ENCODE measurements at regions not wholly inside any gene's neighbourhood (a gene's known extent, or its start where the extent isn't known, plus 50 kb on each side); places are given as distances from the start of the nearest gene placed in this dataset.
"Not testable (repeated sequence)": the region's sequence is repeated elsewhere in the genome, so short reads cannot be mapped to it uniquely, and the experiment has no call there.

DNA sequence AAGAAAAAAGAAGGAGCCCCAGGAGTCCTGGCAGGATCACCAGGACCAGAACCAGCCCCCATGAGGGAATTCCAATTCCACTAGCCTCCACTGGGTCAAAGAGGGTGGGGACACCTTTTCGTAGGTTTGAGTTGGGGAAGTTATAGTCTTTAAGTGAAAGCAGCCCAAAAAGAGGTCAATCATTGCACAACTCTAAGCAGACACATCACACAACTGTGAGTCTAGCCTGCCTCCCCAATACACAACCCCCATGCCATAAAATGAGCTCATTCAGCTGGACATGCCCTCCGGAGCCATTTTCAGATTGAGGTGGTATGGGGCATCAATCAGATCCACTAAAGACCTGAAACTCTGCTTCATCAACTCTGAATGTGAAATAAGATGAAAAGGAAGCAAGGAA lies 179.9 kb downstream of the NPHP4 start:
- no peak for DNase-seq

DNA sequence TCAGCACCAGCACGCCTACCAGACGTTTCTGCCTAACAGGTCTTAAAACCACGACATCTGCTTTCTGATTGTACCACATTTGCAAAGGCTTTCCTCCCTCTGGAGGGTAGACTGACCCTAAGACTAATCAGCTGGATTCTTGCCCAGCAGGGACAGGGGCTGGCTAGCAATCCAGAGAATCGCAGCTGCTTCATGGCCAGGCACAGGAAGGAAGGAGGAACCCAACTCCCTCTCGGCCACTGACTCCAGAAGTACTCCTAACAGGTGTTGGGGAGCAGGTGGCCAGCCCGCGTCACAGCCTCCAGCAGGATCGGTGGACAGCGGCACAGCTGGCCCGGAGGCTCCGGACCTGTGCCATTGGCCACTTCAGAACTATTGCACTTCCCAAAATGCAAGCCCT lies 180.8 kb downstream of the NPHP4 start:
- DNase-seq, result no peak

DNA sequence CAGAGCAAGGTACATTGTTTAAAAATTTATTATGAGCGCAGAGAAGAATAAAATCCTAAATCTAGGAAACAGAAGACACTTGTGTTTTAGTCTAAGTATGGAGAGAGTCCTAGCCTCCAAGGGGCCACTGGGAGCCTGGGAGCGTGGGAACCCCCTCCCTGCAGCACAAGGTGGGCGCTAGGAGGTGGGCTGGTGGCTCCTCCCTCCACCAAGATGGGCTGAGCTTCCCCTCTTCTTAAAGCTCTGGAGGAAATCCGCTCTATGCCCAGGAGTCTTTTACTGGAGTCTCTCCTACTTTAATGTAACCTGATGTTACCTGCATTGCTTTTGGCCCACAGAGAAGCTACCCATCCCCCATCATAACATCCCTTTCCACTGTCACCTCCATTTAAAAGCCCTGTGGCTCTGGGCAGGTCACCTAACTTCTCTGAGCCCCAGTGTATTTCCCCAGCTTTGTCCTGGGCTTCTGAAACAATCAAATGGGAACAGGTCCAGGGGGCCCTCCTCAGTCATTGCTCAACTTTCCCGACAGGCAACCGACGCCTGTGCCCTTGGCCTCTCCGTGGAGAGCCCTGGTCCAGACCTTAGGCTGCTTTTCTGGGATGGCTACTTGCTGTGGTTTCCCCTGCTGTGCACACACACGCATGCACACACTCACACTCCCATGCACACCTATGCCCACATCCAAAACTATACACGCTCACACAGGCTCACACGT lies 181.5 kb downstream of the NPHP4 start:
- no peak for DNase-seq

DNA sequence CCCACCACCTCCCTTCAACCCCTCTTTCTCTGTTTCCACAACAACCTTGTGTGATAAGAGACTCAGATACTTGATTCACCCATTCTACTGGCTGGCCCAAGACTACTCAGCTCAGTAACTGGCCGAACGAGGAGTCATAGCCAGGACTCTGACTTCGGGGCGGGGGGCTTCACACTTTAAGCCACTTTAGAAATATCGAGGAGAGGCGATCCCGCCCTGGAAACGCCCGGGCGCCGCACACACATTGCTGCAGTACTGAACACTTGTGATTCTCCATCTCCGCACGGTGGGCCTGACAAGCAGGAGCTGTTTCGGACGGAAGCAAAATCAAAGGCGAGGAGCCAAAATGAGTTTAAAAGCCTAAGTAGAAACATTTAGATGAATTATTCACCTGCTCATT lies 182.1 kb downstream of the NPHP4 start:
- DNase-seq, result no peak

DNA sequence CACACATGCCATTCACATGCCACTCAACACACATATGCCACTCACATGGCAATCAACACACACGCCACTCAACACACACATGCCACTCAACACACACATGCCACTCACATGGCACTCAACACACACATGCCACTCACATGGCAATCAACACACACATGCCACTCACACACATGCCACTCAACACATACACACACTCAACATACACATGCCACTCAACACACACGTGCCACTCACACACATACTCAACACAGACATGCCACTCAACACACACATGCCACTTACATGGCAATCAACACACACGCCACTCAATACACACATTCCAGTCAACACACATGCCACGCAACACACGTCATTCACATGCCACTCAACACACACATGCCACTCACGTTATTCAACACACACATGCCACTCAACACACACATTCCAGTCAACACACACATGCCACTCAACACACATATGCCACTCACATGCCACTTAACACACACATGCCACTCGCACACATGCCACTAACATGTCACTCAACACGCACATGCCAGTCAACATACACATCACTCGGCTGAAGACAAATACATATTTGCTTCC lies 182.9 kb downstream of the NPHP4 start:
- no peak for DNase-seq

DNA sequence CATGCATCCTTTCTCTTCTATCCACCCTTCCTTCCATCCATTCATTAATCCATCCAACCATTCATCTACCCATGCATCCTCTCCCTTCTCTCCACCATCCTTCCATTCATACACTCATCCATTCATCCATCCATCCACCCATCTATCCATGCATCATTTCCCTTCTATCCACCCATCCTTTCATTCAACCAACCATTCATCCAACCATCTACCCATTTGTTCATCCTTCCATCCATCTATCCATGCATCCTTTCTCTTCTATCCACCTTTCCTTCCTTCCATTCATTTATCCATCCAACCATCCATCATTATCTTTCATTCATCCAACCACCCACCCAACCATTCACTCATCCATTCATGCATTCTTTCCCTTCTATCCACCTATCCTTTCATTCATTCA lies 188.4 kb downstream of the NPHP4 start:
- DNase-seq, result no peak

DNA sequence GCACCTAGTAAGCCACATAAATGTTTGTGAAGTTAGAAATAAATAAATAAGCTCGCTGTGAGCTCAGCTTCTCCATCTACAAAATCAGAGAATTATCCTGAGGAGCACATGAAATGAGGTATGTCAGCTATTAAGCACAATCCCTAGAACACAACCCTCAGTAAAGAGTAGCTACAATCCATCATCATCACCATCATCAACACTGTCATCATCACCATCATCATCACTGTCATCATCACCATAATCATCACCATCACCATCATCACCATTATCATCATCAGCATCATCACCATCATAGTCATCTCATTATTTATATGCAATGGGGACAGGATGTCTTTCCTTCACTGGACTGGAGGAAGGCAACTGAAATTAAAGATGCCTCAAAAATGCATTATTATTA lies 189.6 kb downstream of the NPHP4 start:
- no peak for DNase-seq

DNA sequence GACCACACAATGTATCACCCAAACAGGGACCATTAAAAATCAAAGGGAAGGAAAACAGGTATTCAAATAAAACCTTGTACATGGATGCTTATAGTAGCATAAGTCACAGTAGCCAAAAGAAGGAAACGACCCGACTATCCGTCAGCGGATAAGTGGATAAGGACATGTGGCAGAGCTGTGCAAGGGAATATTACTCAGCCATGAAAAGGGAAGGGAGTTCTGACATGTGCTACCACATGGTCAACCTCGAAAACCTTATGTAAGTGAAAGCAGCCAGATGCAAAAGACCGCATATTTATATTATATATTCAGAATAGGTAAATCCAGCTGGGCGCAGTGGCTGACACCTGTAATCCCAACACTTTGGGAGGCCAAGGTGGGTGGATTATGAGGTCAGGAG lies 193.3 kb downstream of the NPHP4 start:
- DNase-seq, result no peak

DNA sequence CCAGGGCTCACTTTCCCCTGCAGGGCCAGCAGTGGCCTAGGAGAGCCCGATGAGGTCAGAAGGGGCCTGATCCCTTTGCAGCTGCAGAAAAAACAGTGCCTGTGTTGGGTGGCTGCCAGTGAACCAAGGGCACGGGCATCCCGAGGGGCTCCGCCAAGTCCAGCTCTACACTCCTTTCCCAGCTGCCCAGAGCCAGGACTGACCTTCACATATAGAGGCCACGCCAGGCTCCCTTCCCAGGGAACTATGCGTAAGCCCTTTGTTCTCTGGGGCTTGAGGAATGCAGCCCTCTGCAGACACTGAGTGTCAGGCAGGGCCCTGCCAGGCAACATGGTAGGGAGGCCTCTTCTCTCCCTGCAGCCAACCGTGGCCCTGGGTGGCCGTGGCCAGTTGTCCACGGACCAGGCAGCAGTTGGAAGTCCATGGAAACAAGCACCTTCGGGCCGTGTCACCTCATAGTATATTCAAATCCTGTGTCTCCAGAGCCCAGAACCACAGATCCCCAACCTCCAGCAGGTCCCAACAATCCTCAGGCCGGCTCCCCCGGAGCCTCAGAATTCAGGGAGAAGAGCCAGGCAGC lies 194.0 kb downstream of the NPHP4 start:
- no peak for DNase-seq

DNA sequence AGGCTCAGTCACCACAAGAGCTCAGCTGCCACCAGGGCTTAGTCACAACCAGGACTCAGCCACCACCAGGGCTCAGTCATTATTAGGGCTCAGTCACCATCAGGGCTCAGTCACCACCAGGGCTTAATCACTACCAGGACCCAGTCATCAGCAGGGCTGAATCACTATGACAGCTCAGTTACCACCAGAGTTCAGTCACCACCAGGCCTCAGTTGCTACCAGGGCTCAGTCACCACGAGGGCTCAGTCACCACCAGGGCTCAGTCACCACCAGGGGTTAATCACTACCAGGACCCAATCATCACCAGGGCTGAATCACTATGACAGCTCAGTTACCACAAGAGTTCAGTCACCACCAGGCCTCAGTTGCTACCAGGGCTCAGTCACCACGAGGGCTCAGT lies 196.2 kb downstream of the NPHP4 start:
- DNase-seq, result no peak

DNA sequence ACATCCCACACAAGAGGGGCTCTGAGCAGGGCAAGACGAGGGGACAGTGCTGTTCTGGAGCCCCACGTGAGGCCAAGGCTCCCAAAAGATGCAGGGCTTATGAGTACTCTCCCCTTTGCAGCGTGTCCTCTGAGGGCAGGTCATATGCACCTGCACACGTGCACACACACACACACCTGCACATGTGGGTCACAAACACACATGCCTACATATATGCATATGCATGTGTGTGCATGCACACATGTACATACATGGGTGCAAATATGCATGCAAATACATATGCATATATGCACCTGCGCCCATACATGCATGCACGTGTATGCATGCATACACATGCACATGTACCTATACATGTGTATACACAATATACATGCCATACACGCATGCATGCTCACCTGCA lies 197.9 kb downstream of the NPHP4 start:
- no peak for DNase-seq

DNA sequence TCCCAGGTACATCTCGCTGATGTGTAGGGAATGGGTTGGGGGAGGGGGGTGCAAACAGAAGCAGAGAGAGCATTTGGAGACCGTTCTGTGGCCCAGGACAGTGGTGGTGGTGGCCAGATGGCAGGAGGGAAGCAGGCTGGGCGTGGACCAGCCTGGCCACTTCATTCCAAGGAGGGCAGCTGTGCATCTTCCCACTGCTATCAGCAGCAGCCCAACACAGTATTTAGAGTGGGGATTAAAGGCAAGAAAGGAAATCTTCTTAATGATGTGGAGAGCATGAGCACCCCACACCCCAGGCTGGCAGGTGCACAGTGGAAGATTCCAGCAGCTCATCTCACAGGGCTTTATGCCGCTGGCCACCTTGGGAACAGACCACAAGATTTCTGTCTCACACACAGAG lies 198.7 kb downstream of the NPHP4 start:
- no peak for DNase-seq

DNA sequence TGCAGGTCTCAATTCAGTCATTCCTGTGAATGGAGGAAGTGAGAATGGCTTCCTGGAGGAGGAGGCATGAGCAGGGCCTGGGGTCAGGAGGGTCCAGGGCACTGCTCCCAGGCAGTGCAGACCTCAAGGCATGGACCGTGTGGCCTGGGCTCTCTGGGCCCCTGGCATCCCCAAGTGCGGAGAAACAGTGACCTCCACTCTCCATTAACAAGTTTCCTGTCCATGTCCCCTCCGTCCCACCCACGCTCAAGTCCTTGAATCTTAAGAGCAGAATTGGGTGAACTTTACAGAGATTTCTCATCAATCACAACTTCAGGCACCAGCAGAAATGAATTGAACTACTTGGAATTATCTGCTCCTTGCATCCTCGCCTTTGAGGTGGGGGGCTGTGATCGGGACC lies 211.1 kb downstream of the NPHP4 start:
- DNase-seq, result no peak

DNA sequence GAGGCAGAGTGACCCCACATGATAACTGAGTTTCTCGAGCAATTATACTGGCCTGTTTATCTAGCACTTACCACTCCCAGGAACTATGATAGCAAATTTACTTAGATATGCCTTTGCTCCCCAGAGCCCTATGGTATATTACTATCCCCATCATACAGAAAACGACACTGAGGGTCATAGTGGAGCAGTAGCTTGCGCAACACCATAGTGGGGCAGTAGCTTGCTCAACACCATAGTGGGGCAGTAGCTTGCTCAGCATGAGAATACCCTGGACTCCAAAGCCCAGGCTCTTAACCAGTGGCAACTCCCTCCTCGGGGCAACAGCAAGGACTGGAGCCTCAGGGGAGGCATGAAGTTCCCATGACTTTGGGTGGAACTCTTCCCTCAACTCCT lies 211.9 kb downstream of the NPHP4 start:
- DNase-seq, result no peak

DNA sequence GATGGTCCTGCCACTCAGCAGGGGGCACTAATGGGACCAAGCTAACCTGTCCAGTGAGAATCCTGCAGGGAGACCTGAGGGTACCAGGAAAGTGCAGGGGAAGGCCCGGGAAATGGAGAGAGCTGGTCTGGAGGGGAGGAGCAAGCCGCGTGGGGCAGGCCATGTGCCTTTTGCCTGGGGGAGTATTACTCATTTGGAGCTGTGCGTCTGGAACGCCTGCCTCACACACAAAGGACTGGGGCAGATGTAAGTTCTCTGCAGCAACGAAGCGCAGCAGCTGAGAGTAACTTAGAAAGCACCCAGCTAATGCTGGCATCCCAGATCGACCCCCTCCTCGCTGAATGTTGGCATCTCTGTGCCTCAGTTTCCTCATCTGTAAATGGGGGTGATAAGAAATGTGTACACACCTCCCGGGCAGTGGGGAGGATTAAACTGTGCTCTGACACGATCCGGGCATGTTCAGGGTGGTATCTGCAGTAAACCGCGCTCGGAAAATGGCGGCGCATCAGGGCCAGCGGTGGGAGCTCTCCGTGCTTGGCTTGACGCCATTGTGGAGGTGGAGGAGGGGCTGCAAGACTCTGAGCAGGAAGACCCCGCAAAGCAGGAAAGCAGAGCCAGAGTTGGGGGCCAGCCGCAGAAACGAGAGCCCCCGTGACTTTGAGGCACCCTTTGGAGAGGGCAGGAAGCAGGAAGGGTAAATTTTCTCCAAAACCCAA lies 212.5 kb downstream of the NPHP4 start:
- no peak for DNase-seq

DNA sequence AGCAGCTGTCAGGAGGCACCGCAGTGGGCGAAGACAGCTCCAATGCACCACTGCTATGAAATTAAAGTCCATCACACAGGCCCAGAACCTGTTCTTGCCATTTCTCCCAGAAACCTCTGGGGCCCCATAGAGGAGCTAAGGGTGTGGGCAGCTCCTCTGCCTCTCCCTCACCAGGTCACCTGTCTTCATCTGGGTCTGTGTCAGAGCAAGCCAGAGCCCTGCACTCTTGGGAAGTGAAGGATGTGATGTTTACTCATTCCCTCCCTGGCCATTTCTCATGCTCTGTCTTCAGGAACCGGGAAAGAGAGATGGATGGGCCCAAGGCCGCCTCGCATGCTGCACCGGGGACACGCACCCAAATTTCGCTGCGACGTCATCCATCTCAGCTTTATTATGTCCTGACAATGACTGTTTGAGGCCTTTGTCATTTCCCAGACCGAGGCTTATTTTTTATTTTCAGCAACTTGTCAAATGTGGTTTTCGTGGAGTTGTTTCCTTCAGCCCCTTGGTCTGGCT lies 216.1 kb downstream of the NPHP4 start:
- DNase-seq, result no peak

DNA sequence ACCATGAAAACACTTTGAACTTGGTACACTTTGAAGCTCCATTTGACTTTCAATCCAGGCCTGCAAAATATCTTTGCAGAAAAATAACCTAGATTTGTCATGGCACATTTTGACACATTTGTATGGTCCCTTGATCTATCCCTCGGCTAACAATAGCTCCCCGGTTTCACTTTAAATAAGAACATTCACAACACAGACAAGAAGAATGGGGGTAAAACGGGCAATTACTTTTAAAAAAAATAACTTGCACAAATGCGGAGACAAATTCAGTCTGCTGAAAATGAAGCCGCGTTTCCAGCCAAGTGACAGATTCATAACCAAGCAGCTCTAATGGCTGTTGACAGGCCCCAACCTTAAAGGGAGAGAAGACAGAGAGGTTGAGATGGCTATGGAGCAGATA lies 218.2 kb downstream of the NPHP4 start:
- DNase-seq, result no peak

DNA sequence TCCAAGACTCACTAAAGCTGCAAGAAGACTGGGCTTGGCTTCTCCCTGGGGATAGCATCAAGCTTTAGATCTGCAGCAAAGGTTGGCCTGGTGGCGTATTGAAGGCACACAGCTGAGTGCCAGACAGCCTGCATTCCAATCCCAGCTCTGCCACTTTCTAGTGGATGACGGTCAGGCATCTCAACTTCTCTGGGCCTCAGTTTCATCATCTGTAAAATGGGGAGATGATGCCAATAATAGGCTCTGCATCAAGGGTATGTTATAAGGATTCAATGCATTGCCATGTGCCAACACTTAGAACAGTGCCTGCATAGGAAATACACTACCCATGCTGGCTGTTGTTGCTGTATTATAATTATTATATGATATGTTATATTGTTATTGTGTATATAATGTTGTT lies 220.4 kb downstream of the NPHP4 start:
- DNase-seq, result no peak

DNA sequence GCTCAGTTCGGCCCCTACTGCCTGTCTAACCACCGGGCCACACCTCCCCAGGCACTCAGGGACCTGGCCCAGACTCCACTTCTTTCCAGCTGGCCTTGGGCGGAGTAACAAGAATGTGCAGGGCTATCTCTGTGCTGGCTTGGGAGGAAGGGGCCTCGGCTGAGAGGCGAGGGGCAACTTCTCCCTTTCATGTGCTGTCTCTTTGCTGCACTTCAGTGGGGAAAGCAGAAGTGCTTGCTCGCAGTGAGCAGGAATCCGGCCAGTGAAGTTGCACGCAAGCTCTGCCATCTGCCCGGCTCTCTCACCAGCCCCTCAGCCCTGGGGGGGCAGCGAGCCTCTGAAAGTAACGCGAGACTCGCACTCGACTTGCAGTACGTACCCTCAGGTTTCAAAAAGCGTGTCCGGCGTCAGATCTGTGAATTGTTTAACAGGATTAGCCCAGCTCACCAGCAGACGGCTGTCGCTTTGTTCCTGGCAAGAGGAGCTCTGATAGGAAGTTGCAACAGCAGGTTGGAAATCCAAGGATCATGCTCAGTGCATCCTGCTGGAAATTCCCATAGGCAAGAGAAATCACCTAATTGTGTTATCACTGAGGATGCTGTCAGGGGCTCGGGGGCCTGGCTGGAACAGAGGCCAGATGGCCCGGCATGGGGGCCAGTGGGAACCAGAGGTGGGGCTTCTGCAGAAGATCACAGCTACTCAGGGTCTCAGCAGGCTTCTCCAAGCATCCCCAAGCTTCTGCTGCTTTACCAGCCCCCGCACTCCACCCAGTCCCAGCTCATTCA lies 221.1 kb downstream of the NPHP4 start:
- DNase-seq, result no peak

DNA sequence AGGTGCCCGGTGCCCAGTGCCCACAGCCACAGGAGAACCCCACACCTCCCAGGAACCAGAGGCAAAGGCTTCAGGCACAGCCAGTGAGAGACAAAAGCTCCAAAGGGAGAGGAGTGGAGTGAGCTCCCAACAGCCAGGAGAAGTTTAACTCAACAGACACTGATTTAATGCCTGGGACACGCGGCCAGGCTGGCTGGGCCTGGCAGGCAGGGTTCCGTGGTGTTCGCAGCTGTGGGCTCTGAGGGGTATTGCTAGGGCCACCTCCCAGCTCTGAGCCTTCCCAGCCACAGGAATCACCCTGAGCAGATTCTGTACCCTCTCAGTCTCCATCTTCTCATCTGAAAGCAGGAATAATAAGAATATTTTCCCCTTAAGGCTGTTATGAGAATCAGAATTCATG lies 222.5 kb downstream of the NPHP4 start:
- DNase-seq, result no peak

DNA sequence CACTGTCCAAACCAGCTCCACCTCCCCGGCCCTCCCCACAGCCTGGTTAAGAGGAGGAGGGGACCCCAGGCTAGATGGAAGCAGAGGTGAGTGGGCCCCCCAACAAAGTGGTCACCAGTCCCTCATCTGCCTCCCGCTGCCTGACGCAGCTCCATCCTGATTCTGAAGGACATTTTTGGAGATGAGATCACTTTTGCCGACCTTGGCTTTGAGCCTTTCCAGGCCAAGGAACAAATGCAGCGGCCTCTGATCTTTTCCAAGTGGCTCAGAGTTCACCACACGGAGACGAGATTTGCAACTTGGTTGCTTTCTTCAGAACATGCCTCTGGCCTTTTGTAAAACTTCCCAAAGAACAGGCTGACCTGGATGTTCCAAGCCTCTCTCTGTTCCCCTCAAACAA lies 223.1 kb downstream of the NPHP4 start:
- DNase-seq, result no peak

DNA sequence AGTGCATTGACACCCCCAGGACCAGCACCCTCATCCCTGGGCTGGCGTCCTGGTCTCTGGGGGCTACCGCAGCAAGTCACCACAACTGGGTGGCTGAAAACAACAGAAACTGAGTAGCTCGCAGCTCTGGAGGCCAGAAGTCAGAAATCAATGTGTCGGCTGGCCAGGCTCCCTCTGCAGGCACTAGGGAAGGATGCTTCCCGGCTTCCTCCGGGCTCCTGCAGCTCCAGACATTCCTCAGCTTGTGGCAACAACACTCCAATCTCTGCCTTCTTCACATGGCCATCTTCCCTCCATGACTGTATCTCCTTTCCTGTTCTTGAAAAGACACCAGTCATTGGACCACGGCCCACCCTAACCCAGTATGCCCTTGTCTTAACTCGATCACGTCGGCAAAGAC lies 224.2 kb downstream of the NPHP4 start:
- DNase-seq, result no peak

DNA sequence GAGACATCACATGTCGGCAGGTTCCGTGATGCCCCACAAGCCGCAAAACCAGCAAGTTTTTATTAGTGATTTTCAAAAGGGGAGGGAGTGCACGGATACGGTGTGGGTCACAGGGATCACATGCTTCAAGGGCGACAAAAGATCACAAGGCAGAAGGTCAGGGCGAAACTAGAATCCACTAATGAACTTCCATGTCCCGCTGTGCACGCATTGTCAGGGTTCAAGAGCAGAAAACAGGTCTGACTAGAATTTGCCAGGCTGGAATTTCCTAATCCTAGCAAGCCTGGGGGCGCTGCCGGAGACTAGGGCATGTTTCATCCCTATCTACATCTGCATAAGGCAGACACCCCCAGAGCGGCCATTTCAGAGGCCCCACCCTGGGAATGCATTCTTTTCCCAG lies 225.2 kb downstream of the NPHP4 start:
- not testable (repeated sequence) for DNase-seq

All from NCI-H526 (cell line).